K562 (cell line): ENCODE measurements at regions not wholly inside any gene's neighbourhood (a gene's known extent, or its start where the extent isn't known, plus 50 kb on each side); places are given as distances from the start of the nearest gene placed in this dataset.
"Not testable (repeated sequence)": the region's sequence is repeated elsewhere in the genome, so short reads cannot be mapped to it uniquely, and the experiment has no call there.

Experiments used
- ATAC-seq: fragments of 200-7000 bp; cut with Tn5 transposase; 3 replicates; pipeline ENCODE4 v1.9.1; 2020; ENCODE audit warnings: moderate library complexity
- BruUV-seq: library from RNA; stranded (reverse); fragments of 400-500 nt; replicated peaks from 2 replicates; lab custom pipeline; 2021; lab: Mats Ljungman, UMichigan
- CTCF ChIA-PET: fragments of 300-600 bp; formaldehyde crosslinking; extraction: SDS; loops from one replicate; lab custom pipeline; 2021; ENCODE audit warnings: low intra/inter-chr PET ratio; lab: Yijun Ruan, JAX
- POLR2A ChIA-PET: fragments of 300-600, 350-650 bp; sonication (Branson Sonifier 250); formaldehyde crosslinking; extraction: SDS; loops from one replicate; lab custom pipeline; 2021; ENCODE audit warnings: antibody characterized with exemption, inconsistent platforms; lab: Yijun Ruan, JAX
- DNase-seq, 4 experiments: peaks; one replicate each; pipeline versions ENCODE4 v3.0.0 to v3.0.0-alpha.2; 2011 to 2018; ENCODE audit warnings: low spot score in 3 of 4, mixed read lengths in 3 of 4; ENCODE audit errors: extremely low read depth in 1 of 4
- FAIRE-seq: peaks from 2 replicates; lab custom pipeline; 2011; peaks lifted over from hg19 to GRCh38; lab: Jason Lieb, UNC
- H2AFZ ChIP-seq: 2 replicates; pipeline ENCODE4 v1.6.0; 2011; ENCODE audit warnings: low read depth, low read length, control low read depth, inconsistent platforms
- H3K27ac ChIP-seq: fragments of 200-600 bp; 3 replicates; pipeline ENCODE4 v1.8.0; 2011; ENCODE audit warnings: low read depth, mild to moderate bottlenecking, control low read depth, inconsistent platforms, low read length, moderate library complexity, mixed read lengths; ENCODE audit errors: extremely low read depth
- H3K27me3 ChIP-seq, 2 experiments: fragments of 300-600 bp in 1 of 2; 2 replicates in 1 of 2; 3 replicates in 1 of 2; pipeline versions ENCODE4 v1.6.0 to v1.8.0; 2011; ENCODE audit warnings: inconsistent platforms in 2 of 2, low read length in 2 of 2, mild to moderate bottlenecking in 1 of 2, mixed read lengths in 1 of 2, moderate library complexity in 1 of 2; ENCODE audit not compliant: control insufficient read depth in 2 of 2, insufficient read depth in 2 of 2
- H3K36me3 ChIP-seq: fragments of 300-600 bp; 3 replicates; pipeline ENCODE4 v1.8.0; 2011; ENCODE audit warnings: mild to moderate bottlenecking, low read length, inconsistent platforms; ENCODE audit not compliant: control insufficient read depth, insufficient read depth
- H3K4me1 ChIP-seq, 2 experiments: fragments of 200-600 bp in 1 of 2; replicated peaks in 1 of 2; 2 replicates in 1 of 2; 3 replicates in 1 of 2; pipeline versions ENCODE4 v1.5.1 to v1.8.0; 2011; ENCODE audit warnings: inconsistent platforms in 2 of 2, low read length in 2 of 2, mild to moderate bottlenecking in 1 of 2, mixed read lengths in 1 of 2, moderate library complexity in 1 of 2; ENCODE audit not compliant: control insufficient read depth in 2 of 2, insufficient read depth in 2 of 2
- H3K4me2 ChIP-seq: 2 replicates; pipeline ENCODE4 v1.6.1; 2011; ENCODE audit warnings: low read length, control low read depth, inconsistent platforms, mixed read lengths; ENCODE audit not compliant: insufficient read depth
- H3K4me3 ChIP-seq: fragments of 200-600 bp; sonication (generic), shearing (Covaris generic); 2 replicates; pipeline ENCODE4 v1.5.1; 2016; ENCODE audit warnings: control low read depth, inconsistent platforms
- H3K79me2 ChIP-seq: fragments of 200-600 bp; 3 replicates; pipeline ENCODE4 v1.8.0; 2011; ENCODE audit warnings: low read length, inconsistent platforms; ENCODE audit not compliant: control insufficient read depth, insufficient read depth
- H3K9ac ChIP-seq, 2 experiments: 2 replicates each; pipeline versions ENCODE4 v1.6.0 to v1.6.1; 2011; ENCODE audit warnings: low read depth in 2 of 2, low read length in 2 of 2, control low read depth in 1 of 2, inconsistent platforms in 1 of 2, mild to moderate bottlenecking in 1 of 2, mixed read lengths in 1 of 2; ENCODE audit not compliant: insufficient read depth in 1 of 2
- H3K9me1 ChIP-seq: one replicate; pipeline ENCODE4 v1.6.0; 2011; ENCODE audit warnings: inconsistent platforms, mild to moderate bottlenecking, low read length, moderate library complexity; ENCODE audit not compliant: control insufficient read depth, insufficient read depth
- H3K9me3 ChIP-seq: replicated peaks from 2 replicates; pipeline ENCODE4 v1.5.1; 2011; ENCODE audit warnings: low read depth, low read length, inconsistent platforms; ENCODE audit not compliant: control insufficient read depth, insufficient read depth
- H4K20me1 ChIP-seq: replicated peaks from 2 replicates; pipeline ENCODE4 v1.6.1; 2011; ENCODE audit warnings: low read length, inconsistent platforms, mixed read lengths; ENCODE audit not compliant: control insufficient read depth, insufficient read depth
- C11orf30 ChIP-seq: fragments of 450-650 bp; IDR thresholded peaks from 2 replicates; pipeline ENCODE4 v1.6.1; 2016; ENCODE audit warnings: low read depth, mild to moderate bottlenecking
- CCAR2 ChIP-seq: fragments of 200-400 bp; formaldehyde crosslinking; IDR thresholded peaks from 2 replicates; pipeline ENCODE4 v1.6.1; 2017; ENCODE audit warnings: mild to moderate bottlenecking, low read depth, low read length
- DPF2 ChIP-seq: fragments of 450-650 bp; IDR thresholded peaks from 2 replicates; pipeline ENCODE4 v1.6.1; 2016
- FOXK1 ChIP-seq: sonication (generic); formaldehyde crosslinking; IDR thresholded peaks from 2 replicates; pipeline ENCODE4 v1.8.0; 2022; ENCODE audit warnings: missing genetic modification reagents, mild to moderate bottlenecking, borderline replicate concordance
- MCM3 ChIP-seq: fragments of 450-650 bp; IDR thresholded peaks from 2 replicates; pipeline ENCODE4 v1.6.1; 2016
- MYNN ChIP-seq, 2 experiments: sonication (generic); formaldehyde crosslinking in 1 of 2; IDR thresholded peaks; 2 replicates each; pipeline versions ENCODE4 v1.5.0 to v1.6.1; 2016 to 2020; ENCODE audit warnings: antibody characterized with exemption in 1 of 2, missing genetic modification reagents in 1 of 2
- NEUROD1 ChIP-seq: fragments of 150-350 bp; IDR thresholded peaks from 2 replicates; pipeline ENCODE4 v1.6.1; 2014; ENCODE audit warnings: borderline replicate concordance, low read length, low read depth; ENCODE audit not compliant: partially characterized antibody
- RNF2 ChIP-seq: sonication (generic); IDR thresholded peaks from 2 replicates; pipeline ENCODE4 v1.6.1; 2016
- TEAD2 ChIP-seq: fragments of 450-650 bp; IDR thresholded peaks from 2 replicates; pipeline ENCODE4 v1.6.1; 2016; ENCODE audit warnings: missing genetic modification characterization, control low read depth, missing compliant biosample characterization
- ZNF764 ChIP-seq: fragments of 250-450 bp; sonication (Bioruptor Pico); IDR thresholded peaks from 2 replicates; pipeline ENCODE4 v1.4.0; 2020; ENCODE audit warnings: low read depth, mild to moderate bottlenecking, moderate library complexity
- ZSCAN29 ChIP-seq: fragments of 450-650 bp; IDR thresholded peaks from 2 replicates; pipeline ENCODE4 v1.6.1; 2017
- WGBS: fragments of 100-300 bp; shearing (Covaris generic); methylation state at CpG from one replicate; pipeline ENCODE4 v1.1.6; 2016; ENCODE audit warnings: low coverage, mixed read lengths; ENCODE audit not compliant: insufficient coverage; ENCODE audit errors: missing lambda C conversion rate; 5-methylcytosine and 5-hydroxymethylcytosine counted together
- in situ Hi-C: fragments of 300-500 bp; cut with MboI; formaldehyde crosslinking; loops from 4 replicates; pipeline ENCODE4 v1.15.0; 2018; ENCODE audit warnings: inconsistent platforms, mixed read lengths
- intact Hi-C: fragments of 100-400 bp; cut with micrococcal nuclease; formaldehyde crosslinking; loops from 2 replicates; pipeline ENCODE4 v1.14.2; 2022
- TF ChIP-seq, protein P1 (sequence below): fragments of 450-650 bp; formaldehyde crosslinking; IDR thresholded peaks from 2 replicates; pipeline ENCODE4 v1.4.0; 2020; ENCODE audit warnings: mild to moderate bottlenecking, moderate library complexity
- TF ChIP-seq, protein P2 (sequence below): fragments of 450-650 bp; IDR thresholded peaks from 2 replicates; pipeline ENCODE4 v1.6.1; 2018; ENCODE audit not compliant: partially characterized antibody

- Histone ChIP-seq H3K79me2 (no peaks in the 10 kb centered on the region), H3K9me1 (no peaks in the 10 kb centered on the region), H3K27me3 (no peaks in the 10 kb centered on the region), H3K9me3 (no peaks in the 10 kb centered on the region), H3K36me3 (no peaks in the 10 kb centered on the region), H4K20me1 (no peaks in the 10 kb centered on the region), H2AFZ (no peak overlapping the region), H3K9ac (no peak overlapping the region), H3K4me1 (no peaks in the 10 kb centered on the region), H3K4me2 (no peak overlapping the region), H3K4me3 (no peak overlapping the region), H3K27ac (no peak overlapping the region)
- DNase-seq, result no peak
- no peak for ATAC-seq
- no peak for FAIRE-seq
- intact Hi-C loops, result no loop called here
- ChIA-PET POLR2A (no interaction called here), CTCF (no interaction called here)
- in situ Hi-C loops, result no loop called here
- TF ChIP-seq C11orf30, result no peak
- TF ChIP-seq, protein P1, sequence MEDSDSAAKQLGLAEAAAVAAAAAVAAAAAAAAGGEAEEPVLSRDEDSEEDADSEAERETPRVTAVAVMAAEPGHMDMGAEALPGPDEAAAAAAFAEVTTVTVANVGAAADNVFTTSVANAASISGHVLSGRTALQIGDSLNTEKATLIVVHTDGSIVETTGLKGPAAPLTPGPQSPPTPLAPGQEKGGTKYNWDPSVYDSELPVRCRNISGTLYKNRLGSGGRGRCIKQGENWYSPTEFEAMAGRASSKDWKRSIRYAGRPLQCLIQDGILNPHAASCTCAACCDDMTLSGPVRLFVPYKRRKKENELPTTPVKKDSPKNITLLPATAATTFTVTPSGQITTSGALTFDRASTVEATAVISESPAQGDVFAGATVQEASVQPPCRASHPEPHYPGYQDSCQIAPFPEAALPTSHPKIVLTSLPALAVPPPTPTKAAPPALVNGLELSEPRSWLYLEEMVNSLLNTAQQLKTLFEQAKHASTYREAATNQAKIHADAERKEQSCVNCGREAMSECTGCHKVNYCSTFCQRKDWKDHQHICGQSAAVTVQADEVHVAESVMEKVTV (CRISPR knock-in tag), result no peak
- TF ChIP-seq, protein P2, sequence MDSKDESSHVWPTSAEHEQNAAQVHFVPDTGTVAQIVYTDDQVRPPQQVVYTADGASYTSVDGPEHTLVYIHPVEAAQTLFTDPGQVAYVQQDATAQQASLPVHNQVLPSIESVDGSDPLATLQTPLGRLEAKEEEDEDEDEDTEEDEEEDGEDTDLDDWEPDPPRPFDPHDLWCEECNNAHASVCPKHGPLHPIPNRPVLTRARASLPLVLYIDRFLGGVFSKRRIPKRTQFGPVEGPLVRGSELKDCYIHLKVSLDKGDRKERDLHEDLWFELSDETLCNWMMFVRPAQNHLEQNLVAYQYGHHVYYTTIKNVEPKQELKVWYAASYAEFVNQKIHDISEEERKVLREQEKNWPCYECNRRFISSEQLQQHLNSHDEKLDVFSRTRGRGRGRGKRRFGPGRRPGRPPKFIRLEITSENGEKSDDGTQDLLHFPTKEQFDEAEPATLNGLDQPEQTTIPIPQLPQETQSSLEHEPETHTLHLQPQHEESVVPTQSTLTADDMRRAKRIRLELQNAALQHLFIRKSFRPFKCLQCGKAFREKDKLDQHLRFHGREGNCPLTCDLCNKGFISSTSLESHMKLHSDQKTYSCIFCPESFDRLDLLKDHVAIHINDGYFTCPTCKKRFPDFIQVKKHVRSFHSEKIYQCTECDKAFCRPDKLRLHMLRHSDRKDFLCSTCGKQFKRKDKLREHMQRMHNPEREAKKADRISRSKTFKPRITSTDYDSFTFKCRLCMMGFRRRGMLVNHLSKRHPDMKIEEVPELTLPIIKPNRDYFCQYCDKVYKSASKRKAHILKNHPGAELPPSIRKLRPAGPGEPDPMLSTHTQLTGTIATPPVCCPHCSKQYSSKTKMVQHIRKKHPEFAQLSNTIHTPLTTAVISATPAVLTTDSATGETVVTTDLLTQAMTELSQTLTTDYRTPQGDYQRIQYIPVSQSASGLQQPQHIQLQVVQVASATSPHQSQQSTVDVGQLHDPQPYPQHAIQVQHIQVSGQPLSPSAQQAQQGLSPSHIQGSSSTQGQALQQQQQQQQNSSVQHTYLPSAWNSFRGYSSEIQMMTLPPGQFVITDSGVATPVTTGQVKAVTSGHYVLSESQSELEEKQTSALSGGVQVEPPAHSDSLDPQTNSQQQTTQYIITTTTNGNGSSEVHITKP, result no peak
- no peak for TF ChIP-seq RNF2
- TF ChIP-seq DPF2, result no peak
- TF ChIP-seq TEAD2 (tag), result no peak
- TF ChIP-seq CCAR2, result no peak
- TF ChIP-seq MCM3, result no peak
- no peak for TF ChIP-seq NEUROD1
- no peak for TF ChIP-seq ZNF764 (CRISPR knock-in tag)
- no peak for TF ChIP-seq MYNN (IDR thresholded peaks at IDR 0.05)
- no peak for TF ChIP-seq MYNN (CRISPR knock-in tag; IDR thresholded peaks at IDR 0.05)
- TF ChIP-seq FOXK1 (CRISPR knock-in tag), result no peak
- TF ChIP-seq ZSCAN29, result no peak
- WGBS, result 0% methylated on average over 2 of the region's 2 CpGs
- no TSS peak for BruUV-seq
Observed at GRCh38 chr14:84937449-84937848, 592.5 kb upstream of the FLRT2 start.

DNA sequence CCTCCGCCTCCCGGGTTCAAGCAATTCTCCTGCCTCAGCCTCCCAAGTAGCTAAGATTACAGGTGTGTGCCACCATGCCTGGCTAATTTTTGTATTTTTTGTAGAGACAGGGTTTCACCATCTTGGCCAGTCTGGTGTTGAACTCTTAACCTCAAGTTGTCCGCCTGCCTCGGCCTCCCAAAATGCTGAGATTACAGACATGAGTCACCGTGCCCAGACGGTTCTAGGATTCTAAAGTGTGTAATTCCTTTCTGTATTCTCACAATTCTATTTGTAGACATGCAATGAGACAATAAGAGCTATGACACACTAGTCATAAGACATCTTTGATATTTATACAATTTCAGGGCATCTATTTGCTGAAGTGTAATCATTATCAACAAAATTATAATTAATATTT is 585.0 kb upstream of the FLRT2 start:
- BruUV-seq, H3K9me1 ChIP-seq, H3K27me3 ChIP-seq, H3K9ac ChIP-seq, CTCF ChIA-PET, H4K20me1 ChIP-seq, H3K36me3 ChIP-seq, intact Hi-C loops, in situ Hi-C loops, H3K4me2 ChIP-seq, H3K27ac ChIP-seq, FAIRE-seq, H2AFZ ChIP-seq, POLR2A ChIA-PET, DNase-seq, H3K79me2 ChIP-seq, H3K4me3 ChIP-seq, ATAC-seq, H3K4me1 ChIP-seq, H3K9me3 ChIP-seq: not testable (repeated sequence)
- WGBS, result 0% methylated on average over 6 of the region's 6 CpGs
